Left hindlimb (tissue), 1 donor: ENCODE measurements at regions not wholly inside any gene's neighbourhood (a gene's known extent, or its start where the extent isn't known, plus 50 kb on each side); places are given as distances from the start of the nearest gene placed in this dataset.
"Not testable (repeated sequence)": the region's sequence is repeated elsewhere in the genome, so short reads cannot be mapped to it uniquely, and the experiment has no call there.

Experiments
- DNase-seq: peaks from one replicate; pipeline ENCODE4 v3.0.0-alpha.2; 2018

DNA sequence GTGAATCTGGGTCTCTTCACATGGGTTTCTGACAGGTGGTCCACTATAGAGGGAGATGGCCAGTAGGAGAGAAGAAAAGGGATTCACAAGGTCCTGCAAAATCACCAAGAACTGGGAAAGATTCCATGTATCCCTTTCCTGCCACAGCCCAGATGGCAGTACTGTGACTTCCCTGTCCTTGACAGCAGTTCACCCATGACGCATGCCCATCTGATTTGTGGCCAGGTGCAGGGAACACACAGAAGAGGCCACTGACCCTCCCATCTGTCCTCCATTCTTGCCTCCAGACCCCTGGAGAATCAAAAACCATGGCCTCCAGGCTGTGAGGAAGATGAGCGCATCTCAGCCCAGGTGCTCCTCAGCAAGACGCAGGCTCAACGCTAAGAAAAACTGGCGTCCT lies 183.1 kb upstream of the RREB1 start:
- no peak for DNase-seq

DNA sequence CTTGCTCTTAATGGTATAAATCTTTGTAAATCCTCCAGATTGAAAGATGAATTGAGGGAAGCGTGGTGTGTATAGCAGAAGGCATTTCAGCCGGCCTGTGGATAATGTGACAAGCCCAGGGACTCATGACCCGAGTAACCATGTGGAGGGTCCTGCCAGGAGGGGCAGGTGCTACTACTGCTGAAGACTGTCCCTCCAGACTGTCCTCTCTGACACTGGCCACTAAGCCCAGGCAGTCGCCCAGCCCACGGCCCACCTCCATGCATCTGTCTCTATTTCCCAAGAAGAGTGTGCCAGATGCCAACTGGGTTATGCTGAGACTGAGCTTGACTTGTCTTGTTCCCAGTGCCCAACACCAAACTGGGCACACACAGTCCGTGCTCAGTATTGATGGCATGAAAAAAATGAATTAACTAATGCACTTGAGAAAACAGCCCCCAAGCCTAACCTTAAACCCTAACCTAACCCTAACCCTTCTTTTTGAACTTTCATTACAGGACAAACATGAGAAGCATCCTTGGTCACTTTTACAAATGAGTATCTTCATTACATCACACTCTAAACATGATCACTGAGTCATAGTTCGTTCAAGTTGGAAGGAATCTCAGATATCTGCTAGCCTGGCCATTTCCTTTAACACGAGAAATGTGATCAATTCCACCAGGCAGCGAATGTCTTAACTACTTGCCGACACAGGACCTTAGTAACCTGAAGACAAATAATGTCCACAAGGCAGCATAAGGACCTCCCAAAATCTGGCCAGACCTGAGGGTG lies 182.2 kb upstream of the RREB1 start:
- DNase-seq = no peak

DNA sequence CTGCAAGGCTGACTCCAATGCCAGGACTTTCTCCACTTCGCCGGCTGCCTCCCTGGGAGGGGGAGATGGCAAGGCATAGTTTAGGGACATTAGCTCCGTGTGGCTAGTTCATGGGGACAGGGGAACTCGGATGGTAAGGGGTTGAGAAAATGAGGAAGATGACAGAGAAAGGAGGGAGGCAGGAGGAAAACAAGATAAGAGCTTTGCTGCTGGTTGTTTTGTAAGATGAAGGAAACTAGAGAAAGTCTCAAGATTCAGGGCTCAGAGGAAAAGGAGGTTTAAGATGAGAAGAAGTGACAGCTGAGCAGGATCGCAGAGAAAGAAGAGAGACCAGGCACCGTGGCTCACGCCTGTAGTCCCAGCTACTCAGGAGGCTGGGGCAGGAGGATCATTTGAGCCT lies 180.9 kb upstream of the RREB1 start:
- no peak for DNase-seq

- peak; percentile 59 for DNase-seq
These were observed 180.0 kb upstream of the RREB1 start for GRCh38 chr6:6927521-6928361.

DNA sequence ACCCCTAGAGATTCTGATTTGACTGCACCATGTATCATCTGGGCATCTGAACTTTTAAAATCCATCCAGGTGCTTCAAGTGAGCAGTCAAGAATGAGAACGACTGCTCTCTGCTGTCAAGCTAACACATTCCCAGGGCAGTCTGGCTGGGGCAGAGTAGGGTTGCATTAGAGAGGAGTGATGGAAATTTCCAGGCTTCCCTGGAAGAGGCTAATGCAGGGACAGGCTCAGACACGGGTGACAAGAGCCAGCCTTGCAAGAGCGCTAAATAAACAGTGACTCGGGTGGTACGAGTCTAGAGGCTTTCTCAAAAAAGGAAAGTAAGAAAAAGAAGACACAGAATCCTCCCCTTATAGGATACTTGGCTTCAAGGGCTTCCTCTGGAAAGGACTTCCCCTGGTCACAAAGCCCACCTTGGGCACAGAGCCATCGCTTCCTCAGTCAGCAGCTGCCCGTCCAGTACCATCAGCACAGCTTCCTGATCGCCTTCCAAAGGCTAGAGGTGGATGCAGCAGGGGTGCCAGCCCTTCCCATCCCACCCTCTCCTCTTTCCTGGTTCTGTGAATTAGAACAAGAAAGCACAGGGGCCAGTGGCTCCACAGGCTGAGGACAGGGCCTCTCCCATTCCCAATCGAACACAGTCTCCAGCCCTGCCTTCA lies 177.4 kb upstream of the RREB1 start:
- no peak for DNase-seq

- no peak for DNase-seq
These were observed 176.4 kb upstream of the RREB1 start for GRCh38 chr6:6931071-6932025.

DNA sequence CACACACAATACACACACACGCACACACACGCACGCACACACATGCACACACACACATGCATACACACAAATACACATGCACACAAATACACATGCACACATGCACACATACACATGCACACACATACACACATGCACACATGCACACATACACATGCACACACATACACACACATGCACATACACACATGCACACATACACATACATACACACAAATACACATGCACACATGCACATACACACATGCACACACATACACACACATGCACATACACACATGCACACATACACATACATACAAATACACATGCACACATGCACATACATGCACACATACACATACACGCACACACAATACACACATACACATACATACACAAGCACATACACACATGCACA lies 175.4 kb upstream of the RREB1 start:
- DNase-seq = no peak

- no peak for DNase-seq
These were observed 174.8 kb upstream of the RREB1 start for GRCh38 chr6:6932968-6933367.

GRCh38 chr6:6940031-6941025 lies 167.4 kb upstream of the RREB1 start:
- DNase-seq = no peak

DNA sequence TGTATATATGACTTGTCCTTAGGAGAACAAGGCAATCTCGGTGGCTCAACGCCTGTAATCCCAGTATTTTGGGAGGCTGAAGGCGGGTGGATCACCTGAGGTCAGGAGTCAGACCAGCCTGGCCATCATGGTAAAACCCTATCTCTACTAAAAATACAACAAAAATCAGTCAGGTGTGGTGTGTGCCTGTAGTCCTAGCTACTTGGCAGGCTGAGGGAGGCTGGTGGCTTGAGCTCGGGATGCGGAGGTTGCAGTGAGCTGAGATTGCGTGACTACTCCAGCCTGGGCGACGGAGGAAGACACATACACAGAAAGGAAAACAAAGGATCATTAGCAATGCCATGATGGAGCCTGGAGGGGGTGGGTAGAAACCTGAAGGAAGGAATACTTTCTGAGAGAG lies 166.6 kb upstream of the RREB1 start:
- no peak for DNase-seq

DNA sequence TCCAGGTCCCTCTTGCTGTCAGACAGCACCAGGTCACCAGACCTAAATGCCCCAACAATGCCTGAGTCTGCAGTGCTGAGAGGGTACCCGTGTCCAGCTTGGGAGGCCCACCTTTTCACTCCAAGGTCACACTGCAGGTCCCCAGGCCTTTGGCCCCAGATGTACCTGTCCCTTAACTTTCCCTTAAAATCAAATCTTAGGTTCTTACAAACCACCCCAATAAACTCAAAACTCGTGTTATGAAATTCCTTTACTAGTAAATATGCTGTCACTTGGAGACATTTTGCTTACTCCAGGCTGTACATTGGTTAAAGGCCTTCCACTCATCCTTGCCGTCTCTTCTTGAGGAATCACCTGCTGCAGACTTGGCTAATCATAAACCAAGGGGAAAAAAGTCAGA lies 165.7 kb upstream of the RREB1 start:
- no peak for DNase-seq

DNA sequence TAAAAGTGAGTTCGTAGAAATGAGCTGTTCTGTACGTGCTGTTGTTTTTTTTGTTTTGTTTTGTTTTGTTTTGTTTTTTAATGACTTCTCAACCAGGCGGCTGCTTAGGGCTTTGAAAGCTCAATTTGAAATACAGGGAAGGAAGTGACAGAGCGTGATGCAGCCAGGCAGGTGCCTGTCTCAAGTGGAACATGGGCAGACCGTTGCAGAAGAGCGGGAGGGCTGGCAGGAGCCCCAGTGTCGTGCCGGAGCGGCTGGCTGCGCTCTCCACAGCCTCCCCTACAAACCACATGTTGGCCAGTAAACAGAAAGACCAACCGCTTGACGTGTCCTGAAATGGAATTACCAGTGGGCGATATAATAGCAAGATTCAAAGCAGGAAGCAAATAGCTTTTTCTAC lies 164.9 kb upstream of the RREB1 start:
- DNase-seq = peak; percentile 83

DNA sequence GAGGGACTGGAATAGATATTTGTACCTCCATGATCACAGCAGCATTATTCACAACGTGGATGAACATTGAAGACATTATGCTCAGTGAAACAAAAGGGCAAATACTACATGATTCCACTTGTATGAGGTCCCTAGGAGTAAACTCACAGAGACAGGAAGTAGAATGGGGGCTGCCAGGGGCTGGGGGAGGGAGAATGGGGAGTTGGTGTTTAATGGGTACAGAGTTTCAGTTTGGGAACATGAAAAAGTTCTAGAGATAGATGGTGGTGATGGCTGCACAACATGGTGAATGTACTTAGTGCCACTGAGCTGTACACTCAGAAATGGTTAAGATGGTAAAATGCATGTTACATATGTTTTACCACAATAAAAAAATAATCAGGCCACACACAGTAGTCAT lies 164.3 kb upstream of the RREB1 start:
- DNase-seq = no peak

DNA sequence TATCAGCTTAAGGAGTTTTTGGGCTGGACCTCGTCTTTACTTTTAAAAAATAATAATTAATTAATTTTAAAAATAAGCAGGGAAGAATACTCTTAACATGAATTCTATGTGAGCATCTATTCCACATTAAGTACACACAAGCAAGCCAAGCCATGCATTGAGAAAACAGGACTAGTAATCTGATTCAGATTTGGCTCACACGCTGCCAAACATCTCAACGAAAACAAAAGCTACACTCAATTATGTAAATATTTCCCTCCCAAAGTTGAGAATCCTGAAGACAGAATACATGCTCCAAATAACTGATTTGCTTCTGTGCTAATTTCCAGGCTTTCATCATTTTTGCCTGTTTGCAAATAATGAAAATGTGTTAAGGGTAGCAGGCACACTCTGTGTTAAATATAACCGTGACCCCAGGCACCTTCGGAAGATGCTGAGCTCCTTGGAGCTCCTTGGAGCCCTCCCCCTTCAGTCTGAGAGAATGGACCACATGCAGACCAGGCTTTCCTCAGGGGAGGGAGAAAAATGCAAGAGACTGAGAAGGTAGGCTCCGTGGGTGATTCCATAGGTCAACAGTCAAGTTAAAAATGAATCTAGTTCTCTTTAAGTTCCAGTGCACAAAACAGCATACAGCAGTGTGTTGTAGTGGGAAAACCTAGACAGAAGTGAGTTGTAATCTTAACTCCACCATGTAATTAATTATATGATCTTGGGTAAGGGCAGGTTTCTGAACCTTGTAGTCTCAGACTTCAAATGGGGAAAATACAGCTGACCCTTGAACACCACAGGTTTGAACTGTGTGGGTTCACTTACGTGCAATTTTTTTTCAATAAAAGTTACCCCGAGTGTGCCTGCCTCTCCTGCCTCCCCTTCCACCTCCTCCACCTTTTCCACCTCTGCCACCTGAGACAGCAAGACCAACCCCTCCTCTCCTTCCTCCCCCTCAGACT lies 161.3 kb upstream of the RREB1 start:
- no peak for DNase-seq

- no peak for DNase-seq
These were observed 157.2 kb upstream of the RREB1 start for GRCh38 chr6:6950373-6951145.

GRCh38 chr6:6951355-6951754 lies 156.4 kb upstream of the RREB1 start:
- no peak for DNase-seq

GRCh38 chr6:6952484-6952883 lies 155.3 kb upstream of the RREB1 start:
- no peak for DNase-seq

DNA sequence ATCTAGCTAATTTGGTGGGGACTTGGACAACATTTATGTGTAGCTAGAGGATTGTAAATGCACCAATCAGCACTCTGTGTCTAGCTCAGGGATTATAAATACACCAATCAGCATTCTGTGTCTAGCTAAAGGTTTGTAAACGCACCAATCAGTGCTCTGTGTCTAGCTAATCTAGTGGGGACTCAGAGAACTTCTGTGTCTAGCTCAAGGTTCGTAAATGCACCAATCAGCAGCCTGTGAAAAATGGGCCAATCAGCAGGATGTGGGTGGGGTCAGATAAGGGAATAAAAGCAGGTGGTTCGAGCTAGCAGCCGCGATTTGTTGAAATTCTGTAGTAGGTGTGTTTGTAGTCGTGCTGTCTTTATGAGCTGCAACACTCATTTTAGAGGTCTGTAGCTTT lies 154.8 kb upstream of the RREB1 start:
- not testable (repeated sequence) for DNase-seq

DNA sequence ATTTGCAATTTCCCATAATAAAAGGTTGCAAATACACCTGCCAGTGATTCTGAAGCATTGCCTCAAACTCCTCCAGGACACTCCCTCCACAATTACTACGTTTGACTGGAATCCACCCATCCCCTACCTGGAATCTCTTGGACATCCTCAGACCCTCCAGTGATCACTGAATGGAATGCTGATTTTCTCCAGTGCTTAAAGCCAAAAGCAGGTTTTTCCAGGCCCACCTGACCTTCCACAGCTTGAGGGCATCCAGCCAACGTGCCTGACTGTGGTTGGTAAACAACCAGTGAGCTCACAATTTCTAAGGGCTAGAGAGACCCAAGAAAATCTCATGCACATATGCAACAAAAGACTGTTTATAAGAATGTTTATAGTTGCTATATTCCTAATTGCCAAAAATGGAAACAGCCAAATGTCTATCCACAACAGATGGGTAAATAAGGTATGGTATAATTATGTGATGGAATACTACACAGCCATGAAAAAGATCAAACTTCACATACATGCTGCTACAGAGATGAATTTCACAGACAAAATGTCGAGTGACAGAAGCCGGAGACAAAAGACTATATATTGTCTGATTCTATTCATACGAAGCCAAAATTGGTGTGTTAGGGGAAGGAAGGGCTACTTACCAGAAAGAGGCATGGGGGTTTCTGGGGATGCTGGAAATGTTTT lies 147.1 kb upstream of the RREB1 start:
- no peak for DNase-seq
